Ishikawa (cell line): ENCODE measurements at regions not wholly inside any gene's neighbourhood (a gene's known extent, or its start where the extent isn't known, plus 50 kb on each side); places are given as distances from the start of the nearest gene placed in this dataset.

Source experiments
- CEBPB ChIP-seq: IDR thresholded peaks from 2 replicates; pipeline ENCODE4 v1.6.1; 2012
- CREB1 ChIP-seq: IDR thresholded peaks from 2 replicates; pipeline ENCODE4 v1.6.1; 2012; ENCODE audit warnings: low read depth
- EGR1 ChIP-seq: IDR thresholded peaks from 2 replicates; pipeline ENCODE4 v1.6.1; 2012
- EP300 ChIP-seq: IDR thresholded peaks from 2 replicates; pipeline ENCODE4 v1.6.1; 2012; ENCODE audit warnings: borderline replicate concordance
- FOXM1 ChIP-seq: IDR thresholded peaks from 2 replicates; pipeline ENCODE4 v1.6.1; 2012; ENCODE audit warnings: low read depth, borderline replicate concordance
- MAX ChIP-seq: IDR thresholded peaks from 2 replicates; pipeline ENCODE4 v1.6.1; 2012
- NFIC ChIP-seq: IDR thresholded peaks from 2 replicates; pipeline ENCODE4 v1.6.1; 2012
- RAD21 ChIP-seq: IDR thresholded peaks from 2 replicates; pipeline ENCODE4 v1.6.1; 2012; ENCODE audit warnings: low read depth
- REST ChIP-seq: IDR thresholded peaks from 2 replicates; pipeline ENCODE4 v1.6.1; 2012; ENCODE audit warnings: low read depth, mild to moderate bottlenecking
- TAF1 ChIP-seq: IDR thresholded peaks from 2 replicates; pipeline ENCODE4 v1.6.1; 2012; ENCODE audit warnings: low read depth, mild to moderate bottlenecking
- TCF12 ChIP-seq: IDR thresholded peaks from 2 replicates; pipeline ENCODE4 v1.6.1; 2012; ENCODE audit warnings: low read depth
- TEAD4 ChIP-seq: IDR thresholded peaks from 2 replicates; pipeline ENCODE4 v1.6.1; 2012
- USF1 ChIP-seq: IDR thresholded peaks from 2 replicates; pipeline ENCODE4 v1.6.1; 2012
- YY1 ChIP-seq: IDR thresholded peaks from 2 replicates; pipeline ENCODE4 v1.6.1; 2012; ENCODE audit warnings: low read depth
- ZBTB7A ChIP-seq: IDR thresholded peaks from 2 replicates; pipeline ENCODE4 v1.6.1; 2012; ENCODE audit warnings: low read depth

- TF ChIP-seq RAD21 (no peak), EP300 (no peak), ZBTB7A (no peak), EGR1 (no peak)
Measured at GRCh38 chr18:77397617-77398016, 148.0 kb downstream of the GALR1 start.

- TF ChIP-seq NFIC = no peak
- TF ChIP-seq RAD21 = no peak
Measured at GRCh38 chr18:77400561-77400960, 150.9 kb downstream of the GALR1 start.

- TF ChIP-seq CREB1 (no peak), TAF1 (no peak), REST (no peak), RAD21 (no peak), EGR1 (no peak), NFIC (no peak), CEBPB (no peak), YY1 (no peak), FOXM1 (no peak)
Measured at GRCh38 chr18:77401173-77401572, 151.5 kb downstream of the GALR1 start.

- no peak for TF ChIP-seq EP300
- no peak for TF ChIP-seq CREB1
- TF ChIP-seq FOXM1 = no peak
- TF ChIP-seq NFIC = no peak
- TF ChIP-seq TAF1 = no peak
- TF ChIP-seq EGR1 = no peak
- TF ChIP-seq ZBTB7A = no peak
Measured at GRCh38 chr18:77403969-77404535, 154.4 kb downstream of the GALR1 start.

GRCh38 chr18:77405096-77405495, 155.4 kb downstream of the GALR1 start:
- TF ChIP-seq EP300 (no peak), ZBTB7A (no peak), USF1 (no peak), REST (no peak), RAD21 (no peak), TCF12 (no peak), FOXM1 (no peak)

- peak; percentile 26; the same call in 1 of the 2 replicates for TF ChIP-seq RAD21
- TF ChIP-seq EGR1 = no peak
Measured at GRCh38 chr18:77407733-77408132, 158.1 kb downstream of the GALR1 start.

- TF ChIP-seq REST (no peak), NFIC (no peak), ZBTB7A (no peak), CREB1 (no peak), FOXM1 (no peak), USF1 (no peak), TCF12 (no peak), CEBPB (no peak), MAX (no peak), TEAD4 (no peak), EP300 (no peak), YY1 (no peak), TAF1 (no peak), RAD21 (no peak), EGR1 (no peak)
Measured at GRCh38 chr18:77422974-77423867, 173.6 kb downstream of the GALR1 start.
